ENCODE measurements at regions not wholly inside any gene's neighbourhood (a gene's known extent, or its start where the extent isn't known, plus 50 kb on each side); places are given as distances from the start of the nearest gene placed in this dataset.

- TF ChIP-seq CTCF (IDR thresholded peaks at IDR 0.05) = no peak
These were observed 503.9 kb upstream of the EYS start for GRCh38 chr6:66210964-66211363.

GRCh38 chr6:66200390-66200789 lies 493.4 kb upstream of the EYS start:
- TF ChIP-seq CTCF (IDR thresholded peaks at IDR 0.05) = no peak

- no peak for TF ChIP-seq CTCF (IDR thresholded peaks at IDR 0.05)
These were observed 492.1 kb upstream of the EYS start for GRCh38 chr6:66199171-66199570.

GRCh38 chr6:66198062-66198624 lies 491.1 kb upstream of the EYS start:
- no peak for TF ChIP-seq CTCF (IDR thresholded peaks at IDR 0.05)

- no peak for TF ChIP-seq CTCF (IDR thresholded peaks at IDR 0.05)
These were observed 483.8 kb upstream of the EYS start for GRCh38 chr6:66190858-66191257.

- no peak for TF ChIP-seq CTCF (IDR thresholded peaks at IDR 0.05)
These were observed 482.9 kb upstream of the EYS start for GRCh38 chr6:66189915-66190314.

GRCh38 chr6:66186756-66187155 lies 479.7 kb upstream of the EYS start:
- TF ChIP-seq CTCF (IDR thresholded peaks at IDR 0.05) = no peak

- TF ChIP-seq CTCF (IDR thresholded peaks at IDR 0.05) = no peak
These were observed 477.1 kb upstream of the EYS start for GRCh38 chr6:66184091-66184490.

All from LNCAP (cell line).